ENCODE measurements at regions not wholly inside any gene's neighbourhood (a gene's known extent, or its start where the extent isn't known, plus 50 kb on each side); places are given as distances from the start of the nearest gene placed in this dataset.

- no peak overlapping the region for H3K4me2 ChIP-seq
- CTCF ChIA-PET: no interaction called here
- TF ChIP-seq EZH2 (IDR thresholded peaks at IDR 0.05; ENCODE audit: low read depth) (no peak), CTCF (conservative IDR thresholded peaks at IDR 0.05) (no peak)
- H3K79me2 ChIP-seq (ENCODE audit: low read depth): no peaks in the 10 kb centered on the region
- intact Hi-C loops (cut with micrococcal nuclease; ENCODE audit: unreplicated experiment): no loop called here
- H3K27me3 ChIP-seq (ENCODE audit: insufficient read depth, low read depth): no peaks in the 10 kb centered on the region
- H3K4me1 ChIP-seq (replicated peaks; ENCODE audit: insufficient read depth): no peaks in the 10 kb centered on the region
- no peak overlapping the region for H3K27ac ChIP-seq
- H2AFZ ChIP-seq: no peak overlapping the region
- no peaks in the 10 kb centered on the region for H3K9me3 ChIP-seq (ENCODE audit: insufficient read depth, low read depth)
- H4K20me1 ChIP-seq (ENCODE audit: insufficient read depth): no peaks in the 10 kb centered on the region
- H3F3A ChIP-seq (ENCODE audit: insufficient read depth, low read depth): no peaks in the 10 kb centered on the region
- peak in 1 of 2 experiments; percentile 16 for DNase-seq
- H3K4me3 ChIP-seq: no peak overlapping the region
- POLR2A ChIA-PET (ENCODE audit: unreplicated experiment): no interaction called here
- H3K36me3 ChIP-seq (ENCODE audit: low read depth): no peaks in the 10 kb centered on the region
- no TSS peak for BruUV-seq (replicated peaks)
- no peaks in the 10 kb centered on the region; the same call in 1 of the 2 replicates for H3K9me2 ChIP-seq (ENCODE audit: insufficient read depth)
These were observed 471.2 kb upstream of the ATXN7L3B start for GRCh38 chr12:74066476-74066875.

- Histone ChIP-seq H3K4me3 (no peak overlapping the region), H4K20me1 (ENCODE audit: insufficient read depth) (no peaks in the 10 kb centered on the region), H3K27ac (no peak overlapping the region), H3F3A (ENCODE audit: insufficient read depth, low read depth) (no peaks in the 10 kb centered on the region), H3K36me3 (ENCODE audit: low read depth) (no peaks in the 10 kb centered on the region), H3K27me3 (ENCODE audit: insufficient read depth, low read depth) (no peaks in the 10 kb centered on the region), H3K79me2 (ENCODE audit: low read depth) (no peaks in the 10 kb centered on the region), H3K4me2 (no peak overlapping the region), H3K9me2 (ENCODE audit: insufficient read depth) (no peaks in the 10 kb centered on the region), H2AFZ (no peak overlapping the region), H3K9me3 (ENCODE audit: insufficient read depth, low read depth) (no peaks in the 10 kb centered on the region), H3K4me1 (replicated peaks; ENCODE audit: insufficient read depth) (no peaks in the 10 kb centered on the region)
- BruUV-seq (replicated peaks): no TSS peak
- ChIA-PET POLR2A (ENCODE audit: unreplicated experiment) (no interaction called here), CTCF (no interaction called here)
- intact Hi-C loops (cut with micrococcal nuclease; ENCODE audit: unreplicated experiment): no loop called here
- DNase-seq: no peak
- TF ChIP-seq CTCF (conservative IDR thresholded peaks at IDR 0.05) (no peak), EZH2 (IDR thresholded peaks at IDR 0.05; ENCODE audit: low read depth) (no peak)
These were observed 466.5 kb upstream of the ATXN7L3B start for GRCh38 chr12:74071182-74071581.

GRCh38 chr12:74076918-74077317 is 460.7 kb upstream of the ATXN7L3B start:
- DNase-seq: no peak
- no peak for TF ChIP-seq CTCF (conservative IDR thresholded peaks at IDR 0.05)
- no peak for TF ChIP-seq EZH2 (IDR thresholded peaks at IDR 0.05; ENCODE audit: low read depth)
- Histone ChIP-seq H4K20me1 (ENCODE audit: insufficient read depth) (no peaks in the 10 kb centered on the region), H3K27ac (no peak overlapping the region), H3K4me2 (no peak overlapping the region), H3K4me1 (replicated peaks; ENCODE audit: insufficient read depth) (no peaks in the 10 kb centered on the region), H2AFZ (no peak overlapping the region), H3K27me3 (ENCODE audit: insufficient read depth, low read depth) (no peaks in the 10 kb centered on the region), H3K4me3 (no peak overlapping the region), H3K9me3 (ENCODE audit: insufficient read depth, low read depth) (no peaks in the 10 kb centered on the region), H3K9me2 (ENCODE audit: insufficient read depth) (no peaks in the 10 kb centered on the region), H3K36me3 (ENCODE audit: low read depth) (no peaks in the 10 kb centered on the region), H3K79me2 (ENCODE audit: low read depth) (no peaks in the 10 kb centered on the region), H3F3A (ENCODE audit: insufficient read depth, low read depth) (no peaks in the 10 kb centered on the region)
- intact Hi-C loops (cut with micrococcal nuclease; ENCODE audit: unreplicated experiment): no loop called here
- no TSS peak for BruUV-seq (replicated peaks)
- ChIA-PET CTCF (no interaction called here), POLR2A (ENCODE audit: unreplicated experiment) (no interaction called here)
